ENCODE measurements at regions not wholly inside any gene's neighbourhood (a gene's known extent, or its start where the extent isn't known, plus 50 kb on each side); places are given as distances from the start of the nearest gene placed in this dataset.

- H3K4me1 Mint-ChIP-seq: no peaks in the 10 kb centered on the region
- H3K4me3 Mint-ChIP-seq: no peak overlapping the region
- no peaks in the 10 kb centered on the region for H3K36me3 Mint-ChIP-seq
- no peak for TF ChIP-seq CTCF (IDR thresholded peaks at IDR 0.05; ENCODE audit: unreplicated experiment)
- no peaks in the 10 kb centered on the region for H3K9me3 Mint-ChIP-seq
- peaks cover 1% of the 10 kb centered on the region for H3K27me3 Mint-ChIP-seq (ENCODE audit: low read depth)
- no peak overlapping the region for H3K27ac Mint-ChIP-seq
- no peak for DNase-seq (ENCODE audit: low spot score in 2 of 2, unreplicated experiment in 2 of 2)
Observed at GRCh38 chr11:21820176-21820575, 372.7 kb upstream of the ANO5 start.

- H3K27ac Mint-ChIP-seq: no peak overlapping the region
- H3K36me3 Mint-ChIP-seq: no peaks in the 10 kb centered on the region
- H3K4me1 Mint-ChIP-seq: no peaks in the 10 kb centered on the region
- peaks cover 1% of the 10 kb centered on the region for H3K27me3 Mint-ChIP-seq (ENCODE audit: low read depth)
- TF ChIP-seq CTCF (IDR thresholded peaks at IDR 0.05; ENCODE audit: unreplicated experiment): no peak
- DNase-seq (ENCODE audit: low spot score in 2 of 2, unreplicated experiment in 2 of 2): no peak
- H3K9me3 Mint-ChIP-seq: no peaks in the 10 kb centered on the region
- no peak overlapping the region for H3K4me3 Mint-ChIP-seq
Observed at GRCh38 chr11:21825127-21825526, 367.8 kb upstream of the ANO5 start.

GRCh38 chr11:21838427-21838826 lies 354.5 kb upstream of the ANO5 start:
- no peaks in the 10 kb centered on the region for H3K36me3 Mint-ChIP-seq
- TF ChIP-seq CTCF (IDR thresholded peaks at IDR 0.05; ENCODE audit: unreplicated experiment): no peak
- no peak overlapping the region for H3K4me3 Mint-ChIP-seq
- H3K9me3 Mint-ChIP-seq: peaks cover 3% of the 10 kb centered on the region
- H3K27ac Mint-ChIP-seq: no peak overlapping the region
- no peaks in the 10 kb centered on the region for H3K4me1 Mint-ChIP-seq
- no peaks in the 10 kb centered on the region for H3K27me3 Mint-ChIP-seq (ENCODE audit: low read depth)
- DNase-seq (ENCODE audit: low spot score in 2 of 2, unreplicated experiment in 2 of 2): no peak

- H3K9me3 Mint-ChIP-seq: peaks cover under 1% of the 10 kb centered on the region
- DNase-seq (ENCODE audit: low spot score in 2 of 2, unreplicated experiment in 2 of 2): no peak
- TF ChIP-seq CTCF (IDR thresholded peaks at IDR 0.05; ENCODE audit: unreplicated experiment): no peak
- H3K27me3 Mint-ChIP-seq (ENCODE audit: low read depth): no peaks in the 10 kb centered on the region
- H3K4me1 Mint-ChIP-seq: no peaks in the 10 kb centered on the region
- H3K36me3 Mint-ChIP-seq: no peaks in the 10 kb centered on the region
- no peak overlapping the region for H3K4me3 Mint-ChIP-seq
- no peak overlapping the region for H3K27ac Mint-ChIP-seq
Observed at GRCh38 chr11:21839796-21840195, 353.1 kb upstream of the ANO5 start.

GRCh38 chr11:21861314-21861713 lies 331.6 kb upstream of the ANO5 start:
- H3K36me3 Mint-ChIP-seq: no peaks in the 10 kb centered on the region
- peaks cover 4% of the 10 kb centered on the region for H3K27me3 Mint-ChIP-seq (ENCODE audit: low read depth)
- no peaks in the 10 kb centered on the region for H3K9me3 Mint-ChIP-seq
- no peak overlapping the region for H3K27ac Mint-ChIP-seq
- DNase-seq (ENCODE audit: low spot score in 2 of 2, unreplicated experiment in 2 of 2): no peak
- no peak for TF ChIP-seq CTCF (IDR thresholded peaks at IDR 0.05; ENCODE audit: unreplicated experiment)
- H3K4me1 Mint-ChIP-seq: peaks cover 8% of the 10 kb centered on the region
- no peak overlapping the region for H3K4me3 Mint-ChIP-seq

GRCh38 chr11:21865541-21865940 lies 327.3 kb upstream of the ANO5 start:
- no peak for TF ChIP-seq CTCF (IDR thresholded peaks at IDR 0.05; ENCODE audit: unreplicated experiment)
- no peak for DNase-seq (ENCODE audit: low spot score in 2 of 2, unreplicated experiment in 2 of 2)
- Mint-ChIP-seq H3K4me1 (peaks cover 8% of the 10 kb centered on the region), H3K27me3 (ENCODE audit: low read depth) (peaks cover 4% of the 10 kb centered on the region), H3K9me3 (no peaks in the 10 kb centered on the region), H3K36me3 (no peaks in the 10 kb centered on the region), H3K4me3 (no peak overlapping the region), H3K27ac (no peak overlapping the region)
